ACC112 (cell line): ENCODE measurements at regions not wholly inside any gene's neighbourhood (a gene's known extent, or its start where the extent isn't known, plus 50 kb on each side); places are given as distances from the start of the nearest gene placed in this dataset.
"Not testable (repeated sequence)": the region's sequence is repeated elsewhere in the genome, so short reads cannot be mapped to it uniquely, and the experiment has no call there.

Source experiments
- H2AFZ ChIP-seq: fragments of 200-600 bp; sonication (generic); one replicate; pipeline ENCODE4 v1.6.0; 2017; ENCODE audit warnings: antibody characterized with exemption, low read length; ENCODE audit not compliant: unreplicated experiment
- H3K27ac ChIP-seq: fragments of 200-600 bp; sonication (generic); 2 replicates; pipeline ENCODE4 v1.5.1; 2014; ENCODE audit warnings: low read depth, mild to moderate bottlenecking, antibody characterized with exemption, low read length, moderate library complexity
- H3K27me3 ChIP-seq: fragments of 200-600 bp; sonication (generic); 2 replicates; pipeline ENCODE4 v1.6.1; 2014; ENCODE audit warnings: mild to moderate bottlenecking, antibody characterized with exemption, low read length, moderate library complexity, mixed read lengths; ENCODE audit not compliant: insufficient read depth
- H3K36me3 ChIP-seq: fragments of 200-600 bp; sonication (generic); 2 replicates; pipeline ENCODE4 v1.6.1; 2016; ENCODE audit warnings: mild to moderate bottlenecking, antibody characterized with exemption, low read length, moderate library complexity, mixed read lengths; ENCODE audit not compliant: insufficient read depth
- H3K4me1 ChIP-seq: fragments of 200-600 bp; sonication (generic); one replicate; pipeline ENCODE4 v1.6.1; 2016; ENCODE audit warnings: low read length, mixed read lengths; ENCODE audit not compliant: insufficient read depth, unreplicated experiment, control insufficient read depth
- H3K4me3 ChIP-seq: fragments of 200-600 bp; sonication (generic); 2 replicates; pipeline ENCODE4 v1.5.1; 2014; ENCODE audit warnings: mild to moderate bottlenecking, low read depth, low read length
- H3K79me2 ChIP-seq: fragments of 200-600 bp; sonication (generic); one replicate; pipeline ENCODE4 v1.6.0; 2016; ENCODE audit warnings: low read length; ENCODE audit not compliant: control insufficient read depth, unreplicated experiment, insufficient read depth

- Histone ChIP-seq H3K4me3 (no peak overlapping the region), H3K79me2 (no peaks in the 10 kb centered on the region), H2AFZ (no peak overlapping the region), H3K27ac (no peak overlapping the region), H3K4me1 (no peaks in the 10 kb centered on the region), H3K36me3 (no peaks in the 10 kb centered on the region), H3K27me3 (no peaks in the 10 kb centered on the region)
These were observed 334.4 kb downstream of the QKI start for GRCh38 chr6:163748886-163749285.

DNA sequence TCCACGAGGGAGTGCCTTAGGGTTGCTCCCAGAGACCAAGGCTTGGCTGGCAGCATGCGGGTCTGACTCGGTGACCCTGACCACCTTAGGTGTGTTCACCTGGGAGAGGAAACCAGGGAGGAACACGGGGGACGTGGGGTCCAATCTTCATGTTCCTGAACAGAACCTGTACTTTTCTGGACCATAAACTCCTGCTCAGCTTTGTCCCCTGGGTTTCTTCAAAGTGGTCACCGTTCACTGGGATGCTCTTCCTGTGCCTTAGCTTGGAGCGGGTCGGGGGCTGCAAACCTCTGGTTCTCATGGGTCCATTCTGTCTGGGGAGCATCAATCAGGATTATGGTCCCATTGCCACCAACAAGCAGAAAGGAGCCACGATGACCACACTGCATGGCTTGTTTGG lies 333.5 kb downstream of the QKI start:
- no peaks in the 10 kb centered on the region for H3K4me1 ChIP-seq

GRCh38 chr6:163747058-163747457 lies 332.5 kb downstream of the QKI start:
- H3K27me3 ChIP-seq, H3K79me2 ChIP-seq, H3K27ac ChIP-seq, H3K36me3 ChIP-seq, H2AFZ ChIP-seq, H3K4me1 ChIP-seq, H3K4me3 ChIP-seq: not testable (repeated sequence)

More for the DNA sequence above, 333.5 kb downstream of the QKI start:
- no peak overlapping the region for H3K27ac ChIP-seq
- H3K4me3 ChIP-seq = no peak overlapping the region
- no peaks in the 10 kb centered on the region for H3K36me3 ChIP-seq
- H3K79me2 ChIP-seq = no peaks in the 10 kb centered on the region
- H3K27me3 ChIP-seq = no peaks in the 10 kb centered on the region
- H2AFZ ChIP-seq = no peak overlapping the region

DNA sequence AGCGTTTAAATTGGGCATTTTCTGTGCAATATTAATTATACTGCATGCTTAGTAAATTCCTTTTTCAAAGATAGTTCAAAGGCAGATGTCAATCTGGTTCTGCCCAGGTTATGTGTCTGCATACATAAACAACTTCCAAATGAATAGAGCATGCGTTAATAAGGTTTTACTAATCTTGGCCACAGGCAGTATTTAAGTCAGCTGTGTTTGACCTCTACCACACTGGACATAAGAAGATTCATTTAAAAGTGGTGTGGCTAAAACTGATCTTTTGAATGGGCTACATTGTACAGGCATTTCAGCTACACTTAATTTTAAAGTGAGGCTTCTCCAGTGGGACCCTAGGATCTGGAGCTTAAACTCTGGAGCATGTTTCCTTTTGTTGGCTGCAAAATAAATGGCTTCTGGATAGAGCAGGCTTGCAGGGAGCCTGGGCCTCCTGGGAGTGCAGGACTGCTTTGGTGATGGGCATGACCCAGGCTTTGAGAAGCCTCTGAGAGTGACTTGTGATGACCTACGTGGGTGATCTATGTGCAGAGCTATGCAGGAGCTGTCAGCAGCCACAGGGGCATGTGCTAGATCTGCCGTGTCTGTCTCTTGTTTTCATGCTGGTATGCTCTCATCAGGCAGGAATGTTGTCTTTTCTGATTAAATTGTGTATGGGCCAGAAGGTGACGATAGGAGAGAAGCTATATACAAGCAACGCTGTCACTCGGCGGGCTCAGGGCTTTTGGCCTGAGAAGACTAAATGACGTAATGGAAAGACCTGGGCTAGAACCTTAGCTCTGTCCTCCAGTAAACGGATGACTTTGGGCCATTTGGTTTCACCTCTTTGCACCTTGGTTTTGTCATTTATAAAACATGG lies 331.2 kb downstream of the QKI start:
- no peak overlapping the region for H3K27ac ChIP-seq

GRCh38 chr6:163744256-163744925 lies 329.9 kb downstream of the QKI start:
- Histone ChIP-seq H3K79me2 (no peaks in the 10 kb centered on the region), H3K27me3 (no peaks in the 10 kb centered on the region), H3K27ac (no peak overlapping the region), H3K36me3 (no peaks in the 10 kb centered on the region), H2AFZ (no peak overlapping the region), H3K4me1 (no peaks in the 10 kb centered on the region), H3K4me3 (no peak overlapping the region)

More for the DNA sequence above, 331.2 kb downstream of the QKI start:
- Histone ChIP-seq H3K4me3 (no peak overlapping the region), H3K4me1 (no peaks in the 10 kb centered on the region), H3K36me3 (no peaks in the 10 kb centered on the region), H3K27me3 (no peaks in the 10 kb centered on the region), H2AFZ (no peak overlapping the region), H3K79me2 (no peaks in the 10 kb centered on the region)

DNA sequence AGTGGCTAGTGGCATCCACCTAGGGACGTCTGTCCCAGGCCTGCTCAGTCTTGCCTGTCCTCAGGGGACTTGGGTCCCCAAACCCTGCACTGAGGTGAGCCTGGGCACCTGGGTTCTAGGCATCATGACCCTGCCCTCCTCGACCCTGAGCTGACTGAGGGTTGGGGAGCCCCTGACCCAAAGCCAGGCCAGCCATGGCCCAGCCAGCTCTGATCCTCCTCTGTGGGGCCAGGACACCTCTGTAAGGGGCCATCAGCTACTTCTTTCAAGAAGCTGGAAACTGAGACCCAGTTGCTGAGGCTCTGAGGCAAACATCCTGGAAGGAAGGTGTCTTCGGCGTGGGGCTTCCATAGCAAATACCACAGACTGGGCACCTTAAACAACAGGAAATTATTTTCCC lies 329.3 kb downstream of the QKI start:
- Histone ChIP-seq H3K79me2 (no peaks in the 10 kb centered on the region), H3K27ac (no peak overlapping the region), H3K27me3 (no peaks in the 10 kb centered on the region), H3K4me1 (no peaks in the 10 kb centered on the region), H3K36me3 (no peaks in the 10 kb centered on the region), H3K4me3 (no peak overlapping the region), H2AFZ (no peak overlapping the region)

DNA sequence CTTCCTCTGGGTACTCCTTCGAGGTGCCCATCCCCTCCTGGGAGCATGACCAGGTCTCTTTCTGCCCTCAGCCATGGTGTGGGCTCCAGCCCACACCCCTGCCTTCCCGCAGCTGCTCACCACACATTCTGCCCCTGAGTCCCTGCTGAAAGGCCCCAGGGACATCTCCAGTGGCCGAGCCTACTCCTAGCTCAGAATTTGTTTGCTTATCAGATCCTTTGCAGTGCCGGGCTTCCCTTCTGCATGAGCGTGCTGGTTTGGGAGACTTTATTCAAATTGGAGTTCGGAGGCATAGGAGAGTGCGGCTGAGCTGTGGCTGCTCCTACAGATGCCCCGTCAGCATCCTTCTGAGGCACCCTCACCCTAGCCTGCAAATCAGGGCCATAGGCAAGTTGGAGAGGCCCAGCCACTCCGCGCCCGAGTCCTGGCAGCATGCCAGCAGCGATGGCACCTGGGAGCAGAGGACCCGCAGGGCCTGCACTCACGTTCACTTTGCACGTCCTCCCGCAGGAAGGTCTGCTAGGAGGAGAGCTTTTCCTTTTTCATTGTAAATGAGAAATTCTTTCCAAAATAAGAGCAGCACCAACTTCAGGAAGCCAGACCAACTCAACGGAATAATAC lies 327.3 kb downstream of the QKI start:
- Histone ChIP-seq H3K4me1 (no peaks in the 10 kb centered on the region), H3K4me3 (no peak overlapping the region), H3K36me3 (no peaks in the 10 kb centered on the region), H3K79me2 (no peaks in the 10 kb centered on the region), H3K27me3 (no peaks in the 10 kb centered on the region), H2AFZ (no peak overlapping the region), H3K27ac (no peak overlapping the region)

DNA sequence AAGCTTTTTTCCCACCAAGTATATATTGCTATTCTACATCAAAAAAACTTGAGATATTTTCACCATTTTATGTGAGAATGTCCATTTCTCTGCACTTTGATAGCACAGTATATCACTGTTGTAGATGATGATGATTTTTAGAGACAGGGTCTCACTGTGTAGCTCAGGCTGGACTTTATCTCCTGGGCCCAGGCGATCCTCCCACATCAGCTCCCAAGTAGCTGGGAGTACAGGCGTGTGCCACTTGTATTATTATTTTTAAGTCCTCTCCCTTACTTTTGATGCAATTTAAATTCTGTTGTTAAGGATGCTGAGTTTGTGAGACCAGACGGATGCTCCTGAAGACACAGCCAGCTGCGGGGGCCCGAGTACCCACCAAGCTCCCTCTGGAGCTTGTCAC lies 326.8 kb downstream of the QKI start:
- no peak overlapping the region for H3K27ac ChIP-seq
- H3K36me3 ChIP-seq = no peaks in the 10 kb centered on the region
- H3K27me3 ChIP-seq = no peaks in the 10 kb centered on the region
- no peak overlapping the region for H2AFZ ChIP-seq
- no peak overlapping the region for H3K4me3 ChIP-seq
- H3K79me2 ChIP-seq = no peaks in the 10 kb centered on the region
- no peaks in the 10 kb centered on the region for H3K4me1 ChIP-seq

DNA sequence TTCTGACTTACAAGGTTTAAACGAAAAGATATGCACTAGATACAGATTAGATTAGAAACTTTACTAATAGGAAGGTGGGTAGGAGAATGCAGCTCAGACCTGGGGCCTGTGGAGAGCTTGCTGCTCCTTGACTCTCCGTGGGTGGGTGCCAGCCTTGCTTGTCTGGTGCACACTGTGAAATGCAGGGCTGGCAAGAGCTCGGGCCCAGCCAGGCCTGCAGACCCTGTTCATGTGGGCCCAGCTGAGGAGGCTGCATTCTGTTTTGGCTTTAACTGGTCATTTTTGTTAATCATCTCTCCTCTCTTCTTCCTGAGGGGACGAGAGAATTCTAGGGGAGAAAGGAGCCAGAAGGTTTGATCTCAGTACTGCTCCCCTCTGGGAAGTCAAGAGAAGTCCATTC lies 325.4 kb downstream of the QKI start:
- Histone ChIP-seq H3K27me3 (no peaks in the 10 kb centered on the region), H3K36me3 (no peaks in the 10 kb centered on the region), H3K27ac (no peak overlapping the region), H3K79me2 (no peaks in the 10 kb centered on the region), H2AFZ (no peak overlapping the region), H3K4me1 (no peaks in the 10 kb centered on the region), H3K4me3 (no peak overlapping the region)

- no peaks in the 10 kb centered on the region for H3K36me3 ChIP-seq
- no peaks in the 10 kb centered on the region for H3K79me2 ChIP-seq
- H3K27ac ChIP-seq = no peak overlapping the region
- no peak overlapping the region for H3K4me3 ChIP-seq
- no peak overlapping the region for H2AFZ ChIP-seq
- H3K4me1 ChIP-seq = no peaks in the 10 kb centered on the region
- no peaks in the 10 kb centered on the region for H3K27me3 ChIP-seq
These were observed 324.8 kb downstream of the QKI start for GRCh38 chr6:163739408-163739725.
